ENCODE measurements at regions not wholly inside any gene's neighbourhood (a gene's known extent, or its start where the extent isn't known, plus 50 kb on each side); places are given as distances from the start of the nearest gene placed in this dataset.

- no peak for TF ChIP-seq REST (IDR thresholded peaks at IDR 0.05)
Measured at GRCh38 chr11:81570669-81571068, 1163.0 kb downstream of the FAM181B start (continued).

GRCh38 chr11:81569999-81570398, 1163.7 kb downstream of the FAM181B start:
- Histone ChIP-seq H3K27me3 (ENCODE audit: control insufficient read depth in 4 of 4, insufficient read depth in 4 of 4, low read length in 3 of 4) (no peaks in the 10 kb centered on the region), H3K27ac (ENCODE audit: low read depth in 1 of 2, low read length in 2 of 2) (no peak overlapping the region), H3K9me3 (ENCODE audit: control insufficient read depth in 4 of 4, low read length in 3 of 4) (no peaks in the 10 kb centered on the region), H3K36me3 (ENCODE audit: control insufficient read depth in 4 of 4, insufficient read depth in 3 of 4, low read depth in 1 of 4, low read length in 3 of 4) (no peaks in the 10 kb centered on the region), H3K4me1 (ENCODE audit: control insufficient read depth in 4 of 4, insufficient read depth in 4 of 4, low read length in 3 of 4) (no peaks in the 10 kb centered on the region), H3K9ac (ENCODE audit: low read depth in 1 of 2, low read length in 2 of 2) (no peak overlapping the region), H3K4me3 (ENCODE audit: low read depth in 1 of 3, low read length in 3 of 3) (no peak overlapping the region)
- WGBS = 31% methylated on average over 1 of the region's 1 CpG
- no peak for TF ChIP-seq GABPA (IDR thresholded peaks at IDR 0.05 in 1 of 2, conservative IDR thresholded peaks at IDR 0.05 in 1 of 2)
- TF ChIP-seq YY1 (IDR thresholded peaks at IDR 0.05) = no peak
- no peak for TF ChIP-seq RXRA (IDR thresholded peaks at IDR 0.05)
- TF ChIP-seq REST (IDR thresholded peaks at IDR 0.05) = no peak
- no peak for TF ChIP-seq TAF1 (conservative IDR thresholded peaks at IDR 0.05)
- no peak for TF ChIP-seq FOXA2 (IDR thresholded peaks at IDR 0.05)
- TF ChIP-seq FOXA1 (IDR thresholded peaks at IDR 0.05) = no peak
- no peak for TF ChIP-seq ATF3 (IDR thresholded peaks at IDR 0.05)
- TF ChIP-seq EGR1 (IDR thresholded peaks at IDR 0.05; ENCODE audit: low read depth in 2 of 2) = no peak
- no peak for TF ChIP-seq JUND (IDR thresholded peaks at IDR 0.05)
- no peak for TF ChIP-seq NR2F2 (IDR thresholded peaks at IDR 0.05)
- TF ChIP-seq ZBTB33 (IDR thresholded peaks at IDR 0.05) = no peak
- no peak for TF ChIP-seq SP1 (IDR thresholded peaks at IDR 0.05)
- TF ChIP-seq, protein P1, sequence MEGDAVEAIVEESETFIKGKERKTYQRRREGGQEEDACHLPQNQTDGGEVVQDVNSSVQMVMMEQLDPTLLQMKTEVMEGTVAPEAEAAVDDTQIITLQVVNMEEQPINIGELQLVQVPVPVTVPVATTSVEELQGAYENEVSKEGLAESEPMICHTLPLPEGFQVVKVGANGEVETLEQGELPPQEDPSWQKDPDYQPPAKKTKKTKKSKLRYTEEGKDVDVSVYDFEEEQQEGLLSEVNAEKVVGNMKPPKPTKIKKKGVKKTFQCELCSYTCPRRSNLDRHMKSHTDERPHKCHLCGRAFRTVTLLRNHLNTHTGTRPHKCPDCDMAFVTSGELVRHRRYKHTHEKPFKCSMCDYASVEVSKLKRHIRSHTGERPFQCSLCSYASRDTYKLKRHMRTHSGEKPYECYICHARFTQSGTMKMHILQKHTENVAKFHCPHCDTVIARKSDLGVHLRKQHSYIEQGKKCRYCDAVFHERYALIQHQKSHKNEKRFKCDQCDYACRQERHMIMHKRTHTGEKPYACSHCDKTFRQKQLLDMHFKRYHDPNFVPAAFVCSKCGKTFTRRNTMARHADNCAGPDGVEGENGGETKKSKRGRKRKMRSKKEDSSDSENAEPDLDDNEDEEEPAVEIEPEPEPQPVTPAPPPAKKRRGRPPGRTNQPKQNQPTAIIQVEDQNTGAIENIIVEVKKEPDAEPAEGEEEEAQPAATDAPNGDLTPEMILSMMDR (IDR thresholded peaks at IDR 0.05; ENCODE audit: low read depth, low read length, missing input control) = no peak
- no peak for TF ChIP-seq HNF4G (IDR thresholded peaks at IDR 0.05)
- no peak for TF ChIP-seq RAD21 (IDR thresholded peaks at IDR 0.05)
- TF ChIP-seq, protein P2, sequence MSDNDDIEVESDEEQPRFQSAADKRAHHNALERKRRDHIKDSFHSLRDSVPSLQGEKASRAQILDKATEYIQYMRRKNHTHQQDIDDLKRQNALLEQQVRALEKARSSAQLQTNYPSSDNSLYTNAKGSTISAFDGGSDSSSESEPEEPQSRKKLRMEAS (IDR thresholded peaks at IDR 0.05) = no peak
- no peak for TF ChIP-seq HNF4A (conservative IDR thresholded peaks at IDR 0.05)
- DNase-seq (ENCODE audit: low spot score) = no peak

Measured in liver (tissue), 8 donors.